ENCODE measurements at regions not wholly inside any gene's neighbourhood (a gene's known extent, or its start where the extent isn't known, plus 50 kb on each side); places are given as distances from the start of the nearest gene placed in this dataset.

DNA sequence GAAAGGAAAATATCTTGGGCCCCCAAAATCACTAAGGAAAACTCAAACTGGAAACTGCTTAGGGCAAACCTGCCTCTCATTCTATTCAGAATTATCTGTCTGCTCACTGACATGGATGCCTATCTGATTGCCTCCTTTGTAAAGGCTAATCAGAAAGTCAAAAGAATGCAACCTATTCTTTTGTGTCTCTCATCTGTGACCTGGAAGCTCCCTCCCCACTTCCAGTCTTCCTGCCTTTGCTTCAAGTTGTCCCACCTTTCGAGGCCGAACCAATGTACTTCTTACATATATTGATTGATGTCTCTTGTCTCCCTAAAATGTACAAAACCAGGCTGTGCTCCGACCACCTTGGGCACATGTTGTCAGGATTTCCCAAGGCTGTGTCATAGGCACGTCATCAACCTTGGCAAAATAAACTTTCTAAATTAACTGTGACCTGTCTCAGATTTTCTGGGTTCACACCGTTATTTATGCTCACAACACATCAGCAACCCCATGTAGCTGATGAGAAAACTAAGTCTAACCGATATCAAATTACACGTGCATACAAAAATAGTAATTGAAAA, 302.3 kb upstream of the NRIP1 start:
- Mint-ChIP-seq H3K4me3 (no peak overlapping the region), H3K27me3 (no peaks in the 10 kb centered on the region), H3K4me1 (no peaks in the 10 kb centered on the region), H3K36me3 (ENCODE audit: low read depth) (no peaks in the 10 kb centered on the region), H3K27ac (no peak overlapping the region), H3K9me3 (ENCODE audit: low read depth) (peaks cover 7% of the 10 kb centered on the region)
- DNase-seq = no peak
- CTCF ChIA-PET = no interaction called here
- POLR2A ChIA-PET = no interaction called here
- ATAC-seq = no peak
- intact Hi-C loops (cut with DNase I, micrococcal nuclease) = no loop called here

GRCh38 chr21:15370462-15370975, 305.7 kb upstream of the NRIP1 start:
- Mint-ChIP-seq H3K27me3 (no peaks in the 10 kb centered on the region), H3K9me3 (ENCODE audit: low read depth) (peaks cover 7% of the 10 kb centered on the region), H3K27ac (no peak overlapping the region), H3K36me3 (ENCODE audit: low read depth) (no peaks in the 10 kb centered on the region), H3K4me1 (peaks cover 3% of the 10 kb centered on the region), H3K4me3 (no peak overlapping the region)
- ATAC-seq = no peak
- no peak for DNase-seq
- POLR2A ChIA-PET = no interaction called here
- intact Hi-C loops (cut with DNase I, micrococcal nuclease) = no loop called here
- CTCF ChIA-PET = no interaction called here

GRCh38 chr21:15373941-15374340, 309.1 kb upstream of the NRIP1 start:
- ATAC-seq = no peak
- no peaks in the 10 kb centered on the region for H3K36me3 Mint-ChIP-seq (ENCODE audit: low read depth)
- ChIA-PET POLR2A (no interaction called here), CTCF (no interaction called here)
- peaks cover 3% of the 10 kb centered on the region for H3K4me1 Mint-ChIP-seq
- no peak overlapping the region for H3K27ac Mint-ChIP-seq
- H3K27me3 Mint-ChIP-seq = no peaks in the 10 kb centered on the region
- H3K9me3 Mint-ChIP-seq (ENCODE audit: low read depth) = no peaks in the 10 kb centered on the region
- intact Hi-C loops (cut with DNase I, micrococcal nuclease) = no loop called here
- H3K4me3 Mint-ChIP-seq = no peak overlapping the region
- DNase-seq = no peak

- no peaks in the 10 kb centered on the region for H3K27me3 Mint-ChIP-seq
- ATAC-seq (no peak), DNase-seq (no peak)
- no peaks in the 10 kb centered on the region for H3K9me3 Mint-ChIP-seq (ENCODE audit: low read depth)
- H3K4me3 Mint-ChIP-seq = no peak overlapping the region
- no peak overlapping the region for H3K27ac Mint-ChIP-seq
- intact Hi-C loops (cut with DNase I, micrococcal nuclease) = no loop called here
- no peaks in the 10 kb centered on the region for H3K36me3 Mint-ChIP-seq (ENCODE audit: low read depth)
- ChIA-PET POLR2A (no interaction called here), CTCF (interaction anchor here (0.6 kb wide), 1 partner anchor 102 kb away, joined by 3 read pairs; no protein-coding TSS in a partner anchor)
- H3K4me1 Mint-ChIP-seq = no peaks in the 10 kb centered on the region
Observed at GRCh38 chr21:15379776-15380175, 315.0 kb upstream of the NRIP1 start.

GRCh38 chr21:15383588-15383987, 318.8 kb upstream of the NRIP1 start:
- H3K27me3 Mint-ChIP-seq = no peaks in the 10 kb centered on the region
- no peaks in the 10 kb centered on the region for H3K4me1 Mint-ChIP-seq
- no peak for DNase-seq
- H3K27ac Mint-ChIP-seq = no peak overlapping the region
- H3K4me3 Mint-ChIP-seq = no peak overlapping the region
- ATAC-seq = no peak
- H3K9me3 Mint-ChIP-seq (ENCODE audit: low read depth) = no peaks in the 10 kb centered on the region
- CTCF ChIA-PET = no interaction called here
- POLR2A ChIA-PET = no interaction called here
- H3K36me3 Mint-ChIP-seq (ENCODE audit: low read depth) = no peaks in the 10 kb centered on the region
- intact Hi-C loops (cut with DNase I, micrococcal nuclease) = no loop called here

DNA sequence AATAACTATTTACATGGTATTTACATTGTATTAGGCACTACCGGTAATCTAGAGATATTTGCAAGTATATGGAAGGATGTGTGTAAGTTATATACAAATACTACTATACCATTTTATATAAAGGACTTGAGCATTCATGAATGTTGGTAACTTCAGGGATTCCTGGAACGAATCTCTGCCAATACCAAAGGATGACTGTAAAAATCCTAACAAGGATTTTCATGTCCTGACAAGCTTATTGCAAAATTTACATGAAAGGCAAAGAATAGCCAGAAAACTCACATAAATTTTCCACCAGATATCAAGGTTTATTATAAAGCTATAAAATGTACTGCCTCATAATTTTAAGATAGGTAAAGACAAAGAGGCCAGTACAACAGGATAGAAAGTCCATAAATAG, 325.2 kb upstream of the NRIP1 start:
- ATAC-seq = no peak
- no peaks in the 10 kb centered on the region for H3K27me3 Mint-ChIP-seq
- H3K27ac Mint-ChIP-seq = no peak overlapping the region
- no peak overlapping the region for H3K4me3 Mint-ChIP-seq
- POLR2A ChIA-PET = no interaction called here
- H3K4me1 Mint-ChIP-seq = no peaks in the 10 kb centered on the region
- no peaks in the 10 kb centered on the region for H3K36me3 Mint-ChIP-seq (ENCODE audit: low read depth)
- H3K9me3 Mint-ChIP-seq (ENCODE audit: low read depth) = no peaks in the 10 kb centered on the region
- CTCF ChIA-PET = no interaction called here
- no peak for DNase-seq
- intact Hi-C loops (cut with DNase I, micrococcal nuclease) = no loop called here

DNA sequence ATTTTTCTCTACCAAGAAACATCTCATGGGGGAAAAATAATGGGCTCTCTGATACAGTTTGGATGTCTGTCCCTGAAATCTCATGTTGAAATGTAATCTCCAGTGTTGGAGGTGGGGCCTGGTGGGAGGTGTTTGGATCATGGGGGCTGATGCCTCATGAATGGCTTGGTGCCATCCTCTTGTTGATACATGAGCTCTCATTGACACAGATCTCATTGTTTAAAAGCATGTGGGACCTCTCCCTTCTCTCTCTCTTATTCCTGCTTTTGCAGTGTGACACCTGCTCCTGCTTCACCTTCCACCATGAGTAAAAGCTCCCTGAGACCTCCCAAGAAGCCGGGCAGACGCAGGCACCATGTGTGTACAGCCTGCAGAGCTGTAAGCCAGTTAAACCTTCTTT, 332.5 kb upstream of the NRIP1 start:
- intact Hi-C loops (cut with DNase I, micrococcal nuclease) = no loop called here
- CTCF ChIA-PET = no interaction called here
- H3K27ac Mint-ChIP-seq = no peak overlapping the region
- ATAC-seq (no peak), DNase-seq (no peak)
- no peaks in the 10 kb centered on the region for H3K27me3 Mint-ChIP-seq
- H3K36me3 Mint-ChIP-seq (ENCODE audit: low read depth) = no peaks in the 10 kb centered on the region
- POLR2A ChIA-PET = no interaction called here
- no peaks in the 10 kb centered on the region for H3K9me3 Mint-ChIP-seq (ENCODE audit: low read depth)
- H3K4me3 Mint-ChIP-seq = no peak overlapping the region
- no peaks in the 10 kb centered on the region for H3K4me1 Mint-ChIP-seq

GRCh38 chr21:15400905-15401304, 328.9 kb upstream of the USP25 start:
- Mint-ChIP-seq H3K27me3 (no peaks in the 10 kb centered on the region), H3K36me3 (ENCODE audit: low read depth) (no peaks in the 10 kb centered on the region), H3K9me3 (ENCODE audit: low read depth) (no peaks in the 10 kb centered on the region), H3K27ac (no peak overlapping the region), H3K4me1 (no peaks in the 10 kb centered on the region), H3K4me3 (no peak overlapping the region)
- POLR2A ChIA-PET = no interaction called here
- DNase-seq (no peak), ATAC-seq (no peak)
- intact Hi-C loops (cut with DNase I, micrococcal nuclease) = no loop called here
- CTCF ChIA-PET = interaction anchor here (1.3 kb wide), 1 partner anchor 18 kb away, joined by 3 read pairs; no protein-coding TSS in a partner anchor

DNA sequence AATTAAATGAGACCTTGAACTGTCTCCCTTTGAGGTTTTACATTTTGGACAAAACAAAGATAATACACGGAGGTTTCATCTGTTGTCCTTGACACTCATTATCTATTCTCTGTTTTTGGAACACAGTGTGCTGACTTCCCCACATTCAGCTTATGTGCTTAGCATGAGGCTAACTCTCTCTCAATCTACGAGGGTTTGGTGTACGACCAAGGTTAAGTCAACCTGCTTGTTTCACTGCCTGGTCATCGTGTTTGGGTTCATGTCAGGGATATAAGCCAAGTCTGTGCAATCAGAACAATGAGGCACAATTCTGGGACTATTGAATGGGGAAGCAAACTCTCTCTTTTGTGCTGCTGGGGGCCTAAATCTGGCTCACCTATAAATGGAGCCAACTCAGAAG, 328.5 kb upstream of the USP25 start:
- Mint-ChIP-seq H3K36me3 (ENCODE audit: low read depth) (no peaks in the 10 kb centered on the region), H3K27me3 (no peaks in the 10 kb centered on the region), H3K27ac (no peak overlapping the region), H3K9me3 (ENCODE audit: low read depth) (no peaks in the 10 kb centered on the region), H3K4me3 (no peak overlapping the region), H3K4me1 (no peaks in the 10 kb centered on the region)
- ChIA-PET POLR2A (no interaction called here), CTCF (interaction anchor here (1.3 kb wide), 1 partner anchor 18 kb away, joined by 3 read pairs; no protein-coding TSS in a partner anchor)
- intact Hi-C loops (cut with DNase I, micrococcal nuclease) = no loop called here
- ATAC-seq (no peak), DNase-seq (no peak)

DNA sequence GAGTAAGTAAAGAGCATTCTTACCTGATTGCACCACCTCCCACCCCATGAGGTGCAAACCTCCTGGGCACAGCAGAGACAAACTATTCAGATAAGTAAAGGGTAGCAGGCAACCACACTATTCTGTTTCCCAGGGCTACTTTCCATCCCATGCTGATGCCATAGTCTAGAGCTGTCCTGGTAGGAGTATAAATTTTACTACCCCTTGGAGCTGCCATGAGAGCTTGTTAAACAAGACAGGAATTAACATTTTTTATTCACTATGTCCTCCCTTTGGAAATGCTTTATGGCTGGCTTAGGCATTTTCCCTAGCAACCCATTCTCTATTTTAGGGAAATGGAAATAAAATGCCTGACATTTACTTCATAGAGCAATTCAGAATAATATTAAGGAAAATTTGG, 324.6 kb upstream of the USP25 start:
- no peaks in the 10 kb centered on the region for H3K4me1 Mint-ChIP-seq
- no peaks in the 10 kb centered on the region for H3K9me3 Mint-ChIP-seq (ENCODE audit: low read depth)
- intact Hi-C loops (cut with DNase I, micrococcal nuclease) = no loop called here
- DNase-seq (no peak), ATAC-seq (no peak)
- no peaks in the 10 kb centered on the region for H3K27me3 Mint-ChIP-seq
- POLR2A ChIA-PET = no interaction called here
- H3K4me3 Mint-ChIP-seq = no peak overlapping the region
- no peak overlapping the region for H3K27ac Mint-ChIP-seq
- H3K36me3 Mint-ChIP-seq (ENCODE audit: low read depth) = no peaks in the 10 kb centered on the region
- CTCF ChIA-PET = no interaction called here

GRCh38 chr21:15406791-15407190, 323.0 kb upstream of the USP25 start:
- intact Hi-C loops (cut with DNase I, micrococcal nuclease) = no loop called here
- Mint-ChIP-seq H3K9me3 (ENCODE audit: low read depth) (peaks cover 2% of the 10 kb centered on the region), H3K4me1 (no peaks in the 10 kb centered on the region), H3K27ac (no peak overlapping the region), H3K36me3 (ENCODE audit: low read depth) (peaks cover 1% of the 10 kb centered on the region), H3K27me3 (no peaks in the 10 kb centered on the region), H3K4me3 (no peak overlapping the region)
- no peak for DNase-seq
- CTCF ChIA-PET = no interaction called here
- POLR2A ChIA-PET = no interaction called here
- ATAC-seq = no peak

DNA sequence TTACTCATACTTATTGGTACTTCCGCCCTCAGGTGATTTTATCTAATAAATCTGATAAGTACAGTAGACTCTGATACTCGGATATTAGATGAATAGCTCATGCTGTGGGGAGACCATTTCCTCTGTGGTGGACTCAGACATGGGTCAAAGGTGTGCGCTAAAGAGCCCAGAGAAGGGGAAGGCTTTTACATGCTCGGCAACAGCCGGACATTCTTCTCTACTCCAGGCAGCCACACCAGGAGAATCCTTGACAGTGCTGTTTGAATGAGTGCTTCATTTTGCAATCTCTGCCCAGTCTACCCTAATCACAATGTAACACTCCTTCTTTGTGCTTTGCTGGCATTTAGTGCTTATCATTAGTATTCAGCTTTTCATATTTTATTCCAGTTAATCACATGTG, 322.2 kb upstream of the USP25 start:
- DNase-seq (no peak), ATAC-seq (no peak)
- Mint-ChIP-seq H3K4me1 (no peaks in the 10 kb centered on the region), H3K4me3 (no peak overlapping the region), H3K27me3 (no peaks in the 10 kb centered on the region), H3K27ac (no peak overlapping the region), H3K9me3 (ENCODE audit: low read depth) (peaks cover 4% of the 10 kb centered on the region), H3K36me3 (ENCODE audit: low read depth) (peaks cover 3% of the 10 kb centered on the region)
- ChIA-PET POLR2A (no interaction called here), CTCF (interaction anchor here (0.7 kb wide), 1 partner anchor 22 kb away, joined by 3 read pairs; no protein-coding TSS in a partner anchor)
- intact Hi-C loops (cut with DNase I, micrococcal nuclease) = no loop called here

DNA sequence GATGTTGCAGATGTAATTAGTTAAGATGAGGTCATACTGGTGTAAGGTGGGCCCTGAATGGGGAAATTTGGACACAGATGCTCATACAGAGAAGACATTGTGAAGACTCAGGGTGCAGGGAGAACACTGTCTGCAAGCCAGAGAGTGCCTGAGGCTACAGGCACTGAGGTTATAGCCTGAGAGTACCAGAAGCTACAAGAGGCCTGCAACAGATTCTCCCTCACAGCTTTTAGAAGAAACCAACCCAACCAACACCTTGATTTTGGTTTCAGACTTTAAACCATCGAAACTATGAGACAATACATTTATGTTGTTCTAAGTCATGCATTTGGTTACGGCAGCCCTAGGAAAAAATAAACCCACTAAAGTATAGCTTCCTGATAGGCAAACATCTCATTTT, 321.7 kb upstream of the USP25 start:
- Mint-ChIP-seq H3K9me3 (ENCODE audit: low read depth) (peaks cover 4% of the 10 kb centered on the region), H3K27me3 (no peaks in the 10 kb centered on the region), H3K36me3 (ENCODE audit: low read depth) (peaks cover 3% of the 10 kb centered on the region), H3K4me1 (no peaks in the 10 kb centered on the region), H3K27ac (no peak overlapping the region), H3K4me3 (no peak overlapping the region)
- DNase-seq = no peak
- no peak for ATAC-seq
- ChIA-PET POLR2A (no interaction called here), CTCF (interaction anchor here (0.7 kb wide), 1 partner anchor 22 kb away, joined by 3 read pairs; no protein-coding TSS in a partner anchor)
- intact Hi-C loops (cut with DNase I, micrococcal nuclease) = no loop called here

Measured in activated CD4-positive, alpha-beta T cell treated with anti-CD3 and anti-CD28 coated beads for 36 hours (primary cell).